Hippocampal formation (tissue), 2 donors: ENCODE measurements at regions not wholly inside any gene's neighbourhood (a gene's known extent, or its start where the extent isn't known, plus 50 kb on each side); places are given as distances from the start of the nearest gene placed in this dataset.

ENCODE experiments used
- DNase-seq, 2 donors: peaks; one replicate each; lab custom pipeline; 2025; lab: John Stamatoyannopoulos, UW

DNA sequence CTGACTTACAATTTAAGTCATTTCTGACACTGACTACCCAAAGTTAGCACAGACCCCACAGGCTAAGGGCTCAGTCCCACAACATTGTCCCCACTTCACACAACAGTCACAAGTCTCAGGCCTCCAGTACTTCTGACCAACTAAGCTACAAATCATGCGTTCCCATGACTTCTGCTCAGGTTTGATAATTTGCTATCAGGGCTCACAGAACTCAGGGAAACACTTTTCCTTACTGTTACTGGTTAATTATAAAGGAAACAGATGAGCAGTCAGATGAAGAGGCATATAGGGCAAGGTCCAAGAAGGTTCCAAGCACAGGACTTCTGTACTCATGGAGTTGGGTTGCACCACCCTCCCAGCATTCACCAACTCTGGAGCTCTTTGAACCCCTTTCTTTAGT is 151.2 kb upstream of the TNR start:
- DNase-seq, result no peak

DNA sequence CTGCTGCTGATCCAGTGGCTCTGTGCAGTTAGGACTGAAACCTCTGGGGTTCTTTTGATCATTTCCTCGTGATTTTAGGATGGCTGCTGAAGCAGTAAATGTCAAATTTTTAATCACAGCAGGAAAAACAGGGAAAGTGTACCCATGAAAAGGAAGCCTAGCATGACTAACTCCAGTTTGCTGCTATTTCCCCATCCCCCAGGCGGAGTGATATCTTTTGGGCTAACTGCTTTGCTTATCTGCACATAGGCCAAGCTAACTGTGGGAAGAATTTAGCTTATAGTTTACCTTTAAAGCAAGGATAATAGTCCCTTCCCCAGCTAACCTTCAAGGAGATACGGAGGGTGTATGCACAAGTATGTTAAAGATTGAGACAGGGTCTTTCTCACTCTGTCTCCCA is 149.8 kb upstream of the TNR start:
- no peak for DNase-seq

DNA sequence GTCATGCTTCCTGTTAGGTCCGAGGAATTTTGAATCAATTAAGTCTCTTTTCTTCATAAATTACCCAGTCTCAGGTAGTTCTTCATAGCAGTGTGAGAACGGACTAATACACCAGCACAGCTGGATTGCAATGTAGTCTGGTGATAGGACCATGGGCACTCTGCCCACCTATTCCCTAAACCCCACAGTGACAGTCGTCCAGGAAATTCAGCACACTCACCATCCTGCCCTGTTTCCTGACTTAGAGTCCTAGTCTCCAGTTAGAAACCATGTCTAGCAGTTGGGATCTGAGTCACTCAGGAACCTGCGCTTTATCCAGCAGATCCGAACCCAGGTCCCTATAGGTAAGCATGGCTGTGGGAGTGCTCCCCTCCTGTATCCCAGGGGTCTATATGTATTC is 149.3 kb upstream of the TNR start:
- no peak for DNase-seq

DNA sequence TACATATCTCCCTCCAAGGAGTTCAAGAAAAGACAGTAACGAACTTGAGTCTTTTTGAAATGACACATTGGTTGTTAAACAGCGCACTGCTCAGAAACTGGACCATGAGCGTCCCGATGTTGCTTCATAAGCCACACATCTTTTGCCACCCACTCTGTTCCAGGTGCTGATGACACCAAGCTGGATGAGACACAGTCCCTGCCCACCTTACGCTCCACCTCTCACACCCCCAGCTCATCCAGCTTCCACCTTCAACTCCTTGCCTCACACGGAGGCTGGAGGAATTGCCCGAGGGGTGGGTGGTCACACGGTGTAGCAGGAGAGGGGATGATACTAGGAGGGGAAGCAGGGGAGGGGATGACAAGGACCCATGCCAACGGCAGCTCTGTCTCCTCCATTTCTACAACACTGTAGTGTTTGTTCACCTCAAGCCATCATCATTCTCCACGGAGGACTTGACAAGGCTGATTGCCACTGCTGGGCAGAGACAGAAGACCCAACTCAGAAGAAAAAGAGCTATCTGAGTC is 148.5 kb upstream of the TNR start:
- DNase-seq, result no peak

DNA sequence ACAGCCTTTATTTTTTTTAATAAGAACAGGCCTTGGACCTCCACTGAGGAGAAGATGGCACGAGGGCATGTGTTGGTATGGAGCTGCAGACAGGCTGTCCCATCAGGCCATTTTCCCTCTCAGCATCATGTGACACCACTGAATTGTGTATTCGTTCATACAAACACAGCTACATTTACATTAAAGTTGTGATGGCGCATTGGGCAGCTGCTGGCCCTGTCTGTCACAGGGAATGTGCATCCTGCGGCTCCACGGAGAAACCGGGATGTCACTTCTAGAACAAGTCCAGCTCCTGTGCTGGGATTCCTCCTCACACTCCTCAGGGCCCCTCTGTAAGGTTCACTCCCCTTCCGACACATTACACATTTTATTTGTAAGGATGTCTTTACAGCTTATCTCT is 147.6 kb upstream of the TNR start:
- no peak for DNase-seq

DNA sequence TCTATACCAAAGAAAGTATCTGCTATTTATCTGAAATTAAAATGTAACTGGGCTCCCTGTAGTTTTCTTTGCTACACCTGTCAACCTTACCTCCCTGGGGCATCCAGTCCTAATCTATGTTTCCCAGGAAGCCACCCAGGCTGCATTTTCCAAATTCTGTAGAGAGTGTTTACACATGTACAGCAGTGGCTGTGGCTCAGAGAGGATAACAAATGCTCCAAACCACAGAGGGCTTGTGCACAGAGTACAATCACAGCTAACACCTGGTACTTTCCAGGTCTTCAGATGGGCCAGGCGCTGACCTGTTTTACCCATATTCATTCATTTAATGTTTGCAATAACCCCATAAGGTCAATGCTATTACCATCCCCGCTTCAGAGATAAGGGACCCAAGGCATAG is 146.5 kb upstream of the TNR start:
- DNase-seq, result no peak

DNA sequence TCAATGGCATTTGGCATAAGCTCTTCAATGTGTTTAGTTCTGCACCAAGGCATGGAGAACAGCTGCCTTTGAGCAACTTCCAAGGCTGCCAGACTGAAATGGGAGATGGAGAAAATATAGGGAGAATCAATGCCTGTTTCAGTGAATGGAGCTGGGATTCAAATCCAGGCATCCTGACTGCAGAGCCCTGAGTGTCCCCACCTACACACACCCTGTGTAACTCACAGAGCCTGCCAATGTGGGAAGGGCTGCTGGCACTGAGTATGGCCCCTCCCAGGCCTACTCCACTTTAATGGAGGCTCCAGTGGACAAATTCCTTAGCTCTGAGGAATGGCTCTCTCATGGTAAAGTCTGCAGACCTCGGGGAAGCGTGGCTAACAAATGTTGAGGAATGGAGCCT is 145.6 kb upstream of the TNR start:
- DNase-seq, result no peak

DNA sequence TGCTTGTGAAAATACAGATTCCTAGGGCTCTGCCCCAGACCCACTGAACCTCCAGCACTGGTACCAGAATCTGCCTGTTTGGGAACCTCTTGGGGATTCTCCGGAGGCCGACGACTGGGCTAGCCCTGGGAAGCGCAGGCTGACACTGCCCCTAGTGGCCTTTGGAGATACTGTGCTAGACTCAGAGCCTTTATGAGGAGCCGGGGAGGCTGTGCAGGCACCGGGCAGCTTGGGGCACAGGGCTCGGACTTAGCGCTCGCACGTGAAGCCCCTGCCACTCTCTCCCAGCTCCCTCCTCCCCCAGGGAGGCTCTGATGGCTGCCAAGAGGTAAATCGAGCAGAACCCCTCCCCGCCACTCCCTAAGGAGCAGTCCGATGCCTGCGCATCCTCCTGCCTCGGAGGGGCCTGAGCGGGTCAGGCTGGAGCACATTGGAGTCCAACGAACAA is 144.6 kb upstream of the TNR start:
- DNase-seq, result peak; percentile 73 to 83

DNA sequence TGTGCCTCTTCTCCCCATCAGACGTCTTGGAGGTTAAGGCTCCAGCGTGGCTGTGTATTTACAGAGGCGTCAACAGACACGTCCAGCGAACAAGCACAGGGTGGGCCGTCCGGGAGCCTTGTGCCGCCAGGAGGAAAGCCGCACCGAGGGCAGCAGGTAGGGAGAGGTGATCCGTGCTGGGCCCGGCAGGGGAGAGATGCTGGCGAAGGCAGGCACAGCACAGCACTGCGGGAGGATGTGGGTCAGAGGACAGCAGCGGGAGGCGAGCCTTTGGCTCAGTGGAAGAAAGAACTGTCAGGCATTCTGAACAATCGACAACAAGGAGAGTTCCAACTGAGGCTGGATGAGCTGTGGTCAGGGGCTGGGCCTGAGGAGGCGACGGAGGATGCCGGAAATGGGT is 144.1 kb upstream of the TNR start:
- DNase-seq, result no peak

DNA sequence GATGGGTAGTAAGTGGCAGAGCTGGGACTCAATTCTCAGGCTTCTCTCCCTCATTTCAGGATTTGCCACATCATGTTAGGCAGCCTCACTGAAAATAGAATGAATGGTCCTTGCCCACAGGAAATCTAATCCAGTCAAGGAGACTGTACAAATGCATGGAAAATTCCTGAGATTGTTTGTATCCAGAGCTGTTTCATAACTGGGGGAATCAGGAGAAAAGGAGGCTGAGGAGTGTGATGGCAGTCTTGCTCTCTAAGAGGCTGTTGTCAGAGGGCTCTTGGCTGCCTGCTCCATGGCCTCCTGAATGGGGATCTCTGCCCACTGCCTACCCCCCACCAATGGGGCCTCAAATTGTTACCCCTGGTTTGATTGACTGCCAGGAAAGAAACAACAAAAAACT is 141.9 kb upstream of the TNR start:
- peak in 1 of 2 donors; percentile 37 for DNase-seq

DNA sequence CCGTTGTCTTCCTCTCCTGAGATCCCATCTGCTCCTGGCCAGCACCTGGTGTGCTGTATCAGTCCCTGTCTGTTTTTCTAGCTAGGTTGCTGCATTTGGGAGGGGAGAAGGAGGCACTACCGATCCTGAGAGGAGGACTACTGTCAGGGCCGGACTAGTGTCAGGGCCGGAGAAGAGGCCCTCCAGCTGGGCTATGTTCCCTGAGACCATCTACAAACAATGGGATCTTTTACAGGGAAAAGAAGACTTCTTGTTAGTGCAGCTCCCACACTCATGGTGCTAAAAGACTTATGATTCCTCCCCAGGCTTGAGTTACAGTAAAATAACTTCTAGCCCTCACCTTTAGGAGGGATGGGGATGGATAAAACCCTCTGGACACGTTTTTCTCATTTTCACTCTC is 141.0 kb upstream of the TNR start:
- DNase-seq, result peak; percentile 17 to 32

DNA sequence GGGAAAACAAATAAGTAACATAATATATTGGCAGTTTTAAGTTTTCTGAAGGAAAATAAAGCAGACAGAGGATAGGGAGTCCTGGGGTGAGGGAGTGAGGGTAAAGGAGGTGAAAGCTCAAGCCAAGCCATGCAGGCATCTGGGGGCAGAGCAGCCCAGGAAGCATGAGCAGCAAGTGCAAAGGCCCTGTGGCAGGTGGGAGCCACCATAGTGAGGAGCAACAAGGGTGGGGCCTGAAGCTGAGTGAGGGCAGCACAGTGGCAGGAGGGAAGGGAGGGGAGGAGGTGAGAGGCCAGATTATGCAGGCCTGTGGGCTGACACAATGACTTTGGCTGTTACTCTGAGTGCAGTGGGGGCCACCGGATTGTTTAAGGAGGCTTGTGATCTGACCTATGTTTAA is 138.8 kb upstream of the TNR start:
- DNase-seq, result no peak

DNA sequence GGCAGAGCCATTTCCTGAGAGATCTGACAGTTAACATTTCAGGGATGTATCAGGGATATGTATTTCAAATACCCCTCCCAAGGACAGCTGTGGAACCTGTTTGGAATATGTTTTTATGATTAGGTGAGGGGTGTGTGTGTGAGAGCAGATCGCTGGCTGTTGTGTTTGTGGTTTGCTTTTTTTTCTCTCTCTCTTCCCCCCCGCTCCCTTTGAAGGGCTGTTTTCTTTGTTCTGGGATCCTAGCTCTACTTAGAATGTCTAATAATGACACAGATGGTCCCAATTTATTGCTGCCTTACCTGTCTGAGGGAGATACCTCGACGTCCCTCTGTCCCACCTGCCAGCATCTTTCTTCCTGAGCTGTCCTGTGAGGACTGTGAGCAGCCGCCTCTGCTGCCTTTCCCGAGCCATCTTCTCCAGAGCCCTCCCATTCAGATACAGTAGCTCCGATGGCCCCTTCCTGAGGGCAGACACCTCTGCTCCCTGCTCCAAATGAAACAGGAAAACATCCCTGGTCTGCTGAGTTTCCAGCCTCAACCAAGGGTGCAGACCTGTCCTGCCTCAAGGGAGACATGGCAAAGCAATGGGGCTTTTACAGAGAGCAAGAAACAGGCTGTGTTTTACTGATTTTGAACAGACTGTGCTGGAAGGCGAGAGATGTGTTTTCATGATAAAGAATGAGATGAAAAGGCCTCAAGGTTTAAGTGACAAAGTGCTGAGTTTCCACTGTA is 138.0 kb upstream of the TNR start:
- no peak for DNase-seq

DNA sequence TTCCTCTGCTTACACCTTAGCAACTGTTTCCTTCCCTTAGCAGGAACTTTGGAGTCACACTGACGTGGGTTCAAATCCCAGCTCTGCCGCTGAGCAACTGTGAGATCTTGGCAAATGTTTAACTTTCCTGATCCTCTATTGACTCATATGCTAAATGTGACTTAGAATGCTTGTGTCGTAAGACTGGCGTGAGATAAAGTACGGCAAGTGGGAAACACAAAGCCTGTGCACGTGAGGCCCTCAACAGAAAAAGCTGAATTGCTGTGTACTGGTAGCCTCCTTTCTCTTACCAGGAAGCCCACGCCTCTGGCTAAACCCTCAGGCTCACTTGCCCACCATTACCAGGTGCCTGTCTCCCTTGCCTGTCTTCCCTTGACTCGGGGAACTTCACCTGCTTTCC is 135.4 kb upstream of the TNR start:
- DNase-seq, result no peak

DNA sequence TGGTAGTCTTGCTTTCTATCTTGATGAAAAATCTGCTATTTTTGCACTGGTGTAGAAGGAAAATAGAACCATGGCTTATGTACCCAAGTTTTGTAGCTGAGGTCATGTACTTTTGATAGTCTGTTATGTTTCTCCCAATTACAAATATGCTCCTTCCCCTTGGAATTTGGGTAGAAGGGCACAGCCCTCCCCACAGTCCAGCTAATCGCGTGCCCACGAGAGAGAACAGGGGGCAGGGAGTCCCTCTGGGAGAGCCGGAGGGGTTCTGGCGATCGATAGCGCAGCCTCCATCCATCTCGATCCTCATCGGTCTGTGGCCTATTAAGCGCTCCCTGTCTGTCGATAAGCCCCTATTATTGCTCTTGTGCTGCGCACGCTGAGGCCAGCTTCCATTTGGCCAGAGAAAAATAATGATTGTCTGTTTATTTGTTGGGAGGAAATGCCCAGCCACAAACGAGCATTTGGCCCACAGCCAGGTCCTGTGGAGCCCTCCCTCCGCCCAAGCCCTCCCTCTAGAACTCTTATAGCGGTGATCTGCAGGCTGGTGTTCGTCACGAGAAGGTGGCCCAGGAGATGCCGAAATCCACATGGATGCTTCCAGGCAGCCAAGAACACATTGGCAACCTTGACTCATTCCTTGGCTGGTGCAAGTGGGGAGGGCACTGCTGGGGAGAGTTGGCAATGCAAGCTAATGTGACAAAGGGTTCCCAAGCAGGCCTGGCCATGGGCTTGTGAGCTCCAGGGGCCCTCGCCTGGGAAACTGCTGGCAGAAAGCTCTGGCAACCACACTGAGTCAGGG is 134.7 kb upstream of the TNR start:
- DNase-seq, result peak; percentile 51 to 70

DNA sequence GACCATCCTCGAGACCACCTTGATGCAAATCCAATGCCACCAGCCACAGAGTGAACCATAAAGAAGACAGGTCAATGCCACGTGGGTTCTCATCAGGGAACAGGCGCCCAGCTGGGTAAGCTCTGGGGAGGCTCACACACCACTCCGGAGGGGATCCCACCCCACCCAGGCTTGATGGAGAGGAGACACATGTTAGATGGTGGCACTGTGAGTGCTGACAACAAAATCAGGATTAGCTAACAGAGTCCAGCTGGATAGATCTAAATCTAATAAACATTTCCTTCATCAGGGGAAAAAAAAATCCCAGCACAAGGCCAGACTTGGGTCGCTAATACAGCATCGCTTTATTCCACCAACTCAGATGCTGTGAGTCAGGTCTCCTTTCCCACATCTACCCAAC is 132.2 kb upstream of the TNR start:
- no peak for DNase-seq

DNA sequence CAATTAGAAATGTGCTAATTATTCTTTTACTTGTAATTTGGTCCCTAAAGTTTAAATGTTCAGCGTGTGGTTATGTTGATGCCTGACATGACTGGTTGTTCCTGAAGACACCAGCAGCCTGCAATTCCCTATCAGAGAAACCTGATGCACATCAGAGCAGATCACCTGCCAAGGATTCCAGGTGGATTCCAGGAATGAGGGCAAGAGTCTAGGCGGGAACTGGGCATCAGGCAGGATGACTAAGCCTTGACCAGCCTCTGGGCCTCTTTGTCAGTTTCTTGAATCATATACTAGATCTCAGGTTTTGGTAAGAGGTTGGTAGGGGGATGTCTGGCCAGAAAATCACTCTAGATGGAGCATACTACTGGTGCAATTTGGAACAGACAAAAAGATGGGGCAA is 130.7 kb upstream of the TNR start:
- no peak for DNase-seq

DNA sequence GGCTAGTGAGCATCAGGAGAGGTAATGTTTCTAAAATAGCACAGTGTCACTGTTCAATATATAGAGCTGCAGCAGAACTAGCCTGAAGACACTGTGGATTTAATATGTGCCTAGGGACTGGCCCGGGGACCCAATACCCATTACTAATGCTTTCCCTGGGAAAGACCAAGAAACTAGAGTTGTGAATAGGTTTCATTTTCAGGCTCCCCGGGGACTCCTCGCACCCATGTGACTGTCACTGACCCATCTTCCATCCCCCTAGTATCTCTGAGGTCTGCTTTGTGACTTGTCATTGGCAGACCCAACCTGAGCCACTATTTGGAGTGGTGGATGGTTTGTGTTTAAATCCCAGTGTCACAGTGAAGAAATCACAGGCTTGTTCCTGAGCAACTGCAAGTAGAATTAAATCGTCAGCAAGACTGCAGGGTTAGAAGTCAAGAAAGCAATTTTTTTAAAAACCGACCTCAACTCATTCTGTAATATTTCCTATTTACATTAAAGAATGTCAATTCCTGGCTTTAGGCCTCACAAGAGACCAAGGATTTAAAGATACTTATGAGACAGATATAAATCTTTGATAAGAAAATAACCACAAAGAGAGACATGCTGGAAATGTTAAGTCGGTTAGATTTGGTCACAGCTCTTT is 130.0 kb upstream of the TNR start:
- no peak for DNase-seq

DNA sequence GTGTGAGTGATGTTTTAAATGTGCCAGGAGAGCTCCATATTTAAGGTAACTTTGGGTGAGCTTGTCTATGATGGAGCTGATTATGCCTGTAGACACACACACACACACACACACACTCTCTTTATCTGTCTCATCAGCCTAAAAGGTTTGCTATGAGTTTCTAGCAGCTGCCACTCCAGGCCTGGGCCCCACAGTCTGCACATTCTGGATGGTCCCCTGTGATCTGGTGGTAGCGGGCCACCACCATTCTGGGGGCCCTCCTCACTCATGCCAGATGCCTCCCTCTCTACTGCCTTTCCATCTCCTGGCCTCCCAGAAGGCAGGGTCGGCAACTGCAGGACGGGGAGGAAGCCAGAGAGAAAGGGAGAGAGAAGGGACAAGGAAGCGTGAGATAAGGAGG is 129.2 kb upstream of the TNR start:
- no peak for DNase-seq

DNA sequence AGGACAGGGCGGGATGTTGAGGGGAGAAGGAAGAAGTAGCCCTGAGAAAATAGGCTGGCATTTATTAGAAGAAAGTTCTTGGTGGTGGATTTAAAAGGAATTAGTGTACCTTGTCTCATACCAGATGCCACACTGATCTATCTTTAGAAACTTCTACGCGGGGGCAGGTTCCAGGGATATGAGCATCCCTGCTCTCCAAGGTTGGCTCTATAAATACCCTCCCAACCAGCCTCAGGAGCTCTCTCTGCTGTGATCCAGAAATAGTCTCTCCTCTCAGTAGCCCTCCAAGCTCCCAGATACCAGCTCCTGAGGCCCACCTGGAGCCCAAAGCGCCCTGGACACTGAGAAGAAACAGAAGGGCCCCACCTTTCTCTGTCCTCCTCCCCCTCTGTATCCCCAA is 128.3 kb upstream of the TNR start:
- no peak for DNase-seq

DNA sequence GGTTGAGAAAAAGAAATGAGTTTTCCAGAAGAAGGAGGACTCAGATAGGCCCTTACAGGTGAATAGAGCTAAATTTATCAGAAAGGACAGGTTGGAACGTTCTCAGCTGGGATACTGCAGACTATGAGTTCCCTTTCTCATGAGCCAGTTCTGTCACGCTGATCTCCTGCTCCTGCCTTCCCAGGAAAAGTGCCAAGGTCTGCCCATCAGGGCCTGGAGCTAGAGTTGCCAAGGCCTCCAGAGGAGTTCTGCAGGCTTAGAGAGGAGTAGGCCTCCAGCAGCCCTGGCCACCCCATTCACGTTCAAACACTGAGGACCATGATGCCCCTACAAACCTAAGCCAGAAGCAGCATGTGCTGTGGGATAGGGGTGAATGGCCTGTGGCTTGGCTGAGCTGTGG is 126.8 kb upstream of the TNR start:
- no peak for DNase-seq

DNA sequence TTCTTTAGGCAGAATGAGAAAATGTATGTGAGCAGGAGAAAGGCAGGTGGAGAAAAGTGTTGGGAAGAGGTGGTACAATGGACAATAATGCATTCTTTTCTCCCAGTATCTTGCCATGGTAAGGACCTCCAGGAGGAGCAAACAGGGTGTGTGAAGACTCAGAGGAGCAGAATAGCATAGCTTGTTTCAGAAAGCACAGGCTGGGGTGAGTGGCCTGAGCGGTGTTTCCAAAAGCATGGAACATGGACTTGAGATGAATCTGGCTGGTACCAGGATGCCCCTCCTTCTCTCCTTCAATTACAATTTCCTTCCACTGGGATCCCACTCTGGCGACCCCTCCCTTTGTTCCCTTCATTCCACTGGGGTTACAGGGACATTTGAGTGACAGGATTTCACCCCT is 123.4 kb upstream of the TNR start:
- no peak for DNase-seq
